RPMI7951 (cell line): ENCODE measurements at regions not wholly inside any gene's neighbourhood (a gene's known extent, or its start where the extent isn't known, plus 50 kb on each side); places are given as distances from the start of the nearest gene placed in this dataset.
"Not testable (repeated sequence)": the region's sequence is repeated elsewhere in the genome, so short reads cannot be mapped to it uniquely, and the experiment has no call there.

Experiments used
- DNase-seq: peaks from one replicate; pipeline ENCODE4 v3.0.0-alpha.2; 2012; ENCODE audit warnings: low read depth

- no peak for DNase-seq
Measured at GRCh38 chr4:29948451-29948850, 771.7 kb upstream of the PCDH7 start.

GRCh38 chr4:29948858-29949257 lies 771.3 kb upstream of the PCDH7 start:
- DNase-seq: no peak

GRCh38 chr4:29966386-29966785 lies 753.8 kb upstream of the PCDH7 start:
- DNase-seq: no peak

GRCh38 chr4:29970626-29971025 lies 749.5 kb upstream of the PCDH7 start:
- no peak for DNase-seq

GRCh38 chr4:29972121-29972520 lies 748.0 kb upstream of the PCDH7 start:
- DNase-seq: no peak

GRCh38 chr4:29983890-29984289 lies 736.3 kb upstream of the PCDH7 start:
- DNase-seq: no peak

GRCh38 chr4:30001628-30002027 lies 718.5 kb upstream of the PCDH7 start:
- DNase-seq: no peak

GRCh38 chr4:30002341-30002740 lies 717.8 kb upstream of the PCDH7 start:
- DNase-seq: no peak

- DNase-seq: no peak
Measured at GRCh38 chr4:30005995-30006394, 714.2 kb upstream of the PCDH7 start.

- no peak for DNase-seq
Measured at GRCh38 chr4:30024526-30024925, 695.6 kb upstream of the PCDH7 start.

GRCh38 chr4:30028826-30029225 lies 691.3 kb upstream of the PCDH7 start:
- DNase-seq: no peak

- no peak for DNase-seq
Measured at GRCh38 chr4:30056016-30056766, 664.0 kb upstream of the PCDH7 start.

- no peak for DNase-seq
Measured at GRCh38 chr4:30068234-30068633, 651.9 kb upstream of the PCDH7 start.

GRCh38 chr4:30073011-30073710 lies 647.0 kb upstream of the PCDH7 start:
- no peak for DNase-seq

GRCh38 chr4:30092420-30093128 lies 627.6 kb upstream of the PCDH7 start:
- DNase-seq: not testable (repeated sequence)

GRCh38 chr4:30094887-30095286 lies 625.3 kb upstream of the PCDH7 start:
- DNase-seq: no peak

- DNase-seq: no peak
Measured at GRCh38 chr4:30103455-30103854, 616.7 kb upstream of the PCDH7 start.

- DNase-seq: peak; percentile 1
Measured at GRCh38 chr4:30116401-30116800, 603.8 kb upstream of the PCDH7 start.

GRCh38 chr4:30117433-30117832 lies 602.7 kb upstream of the PCDH7 start:
- no peak for DNase-seq

GRCh38 chr4:30122711-30123110 lies 597.5 kb upstream of the PCDH7 start:
- DNase-seq: no peak

GRCh38 chr4:30124621-30125020 lies 595.5 kb upstream of the PCDH7 start:
- DNase-seq: not testable (repeated sequence)

- no peak for DNase-seq
Measured at GRCh38 chr4:30125868-30126267, 594.3 kb upstream of the PCDH7 start.

GRCh38 chr4:30126351-30126750 lies 593.8 kb upstream of the PCDH7 start:
- DNase-seq: no peak
